HG02623 (cell line): ENCODE measurements at regions not wholly inside any gene's neighbourhood (a gene's known extent, or its start where the extent isn't known, plus 50 kb on each side); places are given as distances from the start of the nearest gene placed in this dataset.

Experiments used
- ATAC-seq: cut with Tn5 transposase; IDR thresholded peaks from one replicate; pipeline ENCODE4 v1.9.1; 2021; ENCODE audit warnings: moderate library complexity; ENCODE audit not compliant: unreplicated experiment

DNA sequence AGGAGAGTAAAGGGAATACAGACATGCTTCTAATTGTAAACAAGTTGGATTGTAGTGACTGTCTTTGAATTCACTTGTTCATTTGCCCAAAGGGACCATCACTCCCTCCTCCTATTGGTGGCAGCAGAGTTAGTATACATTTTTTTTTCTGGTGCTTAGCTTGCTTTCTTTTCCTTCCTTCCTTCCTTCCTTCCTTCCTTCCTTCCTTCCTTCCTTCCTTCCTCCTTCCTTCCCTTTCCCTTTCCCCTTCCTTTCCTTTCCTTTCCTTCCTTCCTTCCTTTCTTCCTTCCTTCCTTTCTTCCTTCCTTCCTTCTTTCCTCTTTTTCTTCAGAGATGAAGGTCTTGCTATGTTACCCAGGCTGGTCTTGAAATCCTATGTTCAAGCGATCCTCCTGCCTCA, 94.8 kb upstream of the ATP6AP2 start:
- ATAC-seq: no peak

DNA sequence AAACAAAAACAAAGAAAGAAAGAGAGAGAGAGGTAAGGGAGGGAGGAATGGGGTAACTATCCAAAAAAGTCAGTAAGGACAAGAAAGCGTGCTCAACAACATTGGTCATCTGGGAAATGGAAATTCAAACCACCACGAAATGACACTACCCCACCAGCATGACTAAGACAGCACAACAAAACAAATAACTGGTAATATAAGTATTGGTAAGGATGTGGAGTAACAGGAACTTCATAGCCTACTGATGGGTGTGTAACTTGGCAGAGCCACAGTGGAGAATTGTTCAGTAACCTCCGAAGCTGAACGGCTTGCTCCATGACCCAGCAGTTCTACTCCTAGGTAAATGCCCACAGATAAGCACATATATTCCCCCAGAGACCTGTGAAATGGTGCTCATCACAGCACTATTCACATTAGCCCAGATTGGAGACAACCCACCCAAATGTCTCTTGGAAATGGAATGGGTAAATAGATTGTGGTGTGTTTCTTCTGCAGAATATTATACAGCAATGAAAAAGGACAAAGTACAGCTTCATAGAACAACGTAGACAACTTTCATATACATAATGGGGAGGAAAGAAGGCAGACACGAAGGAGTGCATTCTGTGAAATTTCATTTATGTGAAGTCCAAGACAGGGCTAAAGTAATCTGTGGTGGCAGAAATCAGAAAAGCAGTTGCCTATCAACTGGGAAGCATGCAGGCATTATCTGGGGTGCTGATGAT, 95.5 kb upstream of the ATP6AP2 start:
- ATAC-seq: no peak

DNA sequence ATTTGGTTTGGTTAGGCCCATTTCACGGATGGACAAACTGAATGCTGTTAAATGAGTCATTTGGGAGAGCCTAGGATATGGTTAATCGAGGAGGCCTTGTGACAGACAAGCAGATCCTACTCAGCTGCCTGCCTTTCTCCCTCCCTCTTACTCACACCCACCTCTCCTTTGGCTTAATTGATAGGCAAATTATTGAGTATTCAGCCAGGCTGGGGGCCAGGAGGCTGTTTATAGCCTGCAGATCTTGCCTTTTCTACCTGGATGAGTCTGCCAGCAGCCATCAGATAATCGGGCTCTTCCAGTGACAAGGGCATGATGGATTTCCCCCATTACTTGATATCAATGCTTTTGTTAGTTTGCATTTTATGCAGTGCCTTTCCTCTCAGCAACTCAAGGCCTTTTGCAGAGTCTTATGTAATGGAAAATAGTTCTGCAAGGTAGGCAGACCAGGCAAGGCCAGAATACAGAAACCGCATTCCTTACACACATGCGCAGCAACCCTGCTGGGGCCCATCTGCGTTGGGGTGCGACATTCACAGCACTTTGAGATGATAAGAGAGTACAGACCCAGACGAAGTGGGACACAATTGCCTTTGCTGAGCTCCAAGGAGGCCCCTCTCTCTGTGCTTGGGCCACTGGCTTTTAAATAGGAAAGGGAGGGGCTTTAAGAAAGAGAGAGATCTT, 96.2 kb upstream of the ATP6AP2 start:
- ATAC-seq: no peak

DNA sequence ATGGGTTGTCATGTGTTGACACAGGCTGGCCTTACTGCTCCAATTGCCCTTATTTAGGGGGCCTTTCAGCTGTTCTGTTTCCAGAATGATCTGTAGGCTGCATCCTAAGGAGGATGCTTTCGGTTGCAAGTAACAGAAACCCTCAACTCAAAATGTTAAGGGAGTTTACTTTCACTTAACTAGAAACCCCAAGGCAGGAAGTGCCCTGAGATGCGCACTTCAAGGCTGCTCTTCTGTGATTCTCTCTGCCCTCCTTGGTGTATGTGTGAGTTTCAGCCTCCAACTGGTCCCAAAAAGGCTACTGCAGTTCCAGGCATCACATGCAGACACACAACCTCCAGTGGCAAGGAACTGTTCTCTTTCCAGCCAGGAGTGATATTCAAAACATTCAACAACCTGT, 97.3 kb upstream of the ATP6AP2 start:
- ATAC-seq: no peak

DNA sequence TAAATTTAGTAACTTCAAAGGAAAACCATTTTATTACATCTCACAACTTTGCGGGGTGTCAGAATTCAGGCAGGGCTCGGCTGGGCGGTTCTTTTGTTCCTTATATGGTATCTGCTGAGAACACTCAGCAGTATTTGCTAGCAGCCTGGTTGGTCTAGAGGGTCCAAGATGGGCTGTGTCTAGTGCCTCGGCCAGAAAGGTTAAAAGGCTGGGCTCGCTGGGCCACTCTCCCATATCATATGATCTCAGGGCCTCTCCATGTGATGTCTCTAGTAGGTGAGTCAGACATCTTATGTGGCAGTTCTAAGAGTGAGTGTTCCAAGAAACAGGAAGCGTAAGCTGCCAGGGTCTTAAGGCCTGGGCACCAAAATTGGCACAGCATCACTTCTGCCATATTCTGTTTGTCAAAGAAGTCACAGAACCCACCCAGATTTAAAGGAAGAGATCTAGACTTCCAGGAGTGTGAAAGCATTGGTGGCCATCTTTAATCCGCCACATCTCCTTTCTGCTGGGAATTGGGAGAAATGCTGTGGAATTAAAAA, 100.9 kb upstream of the ATP6AP2 start:
- no peak for ATAC-seq

DNA sequence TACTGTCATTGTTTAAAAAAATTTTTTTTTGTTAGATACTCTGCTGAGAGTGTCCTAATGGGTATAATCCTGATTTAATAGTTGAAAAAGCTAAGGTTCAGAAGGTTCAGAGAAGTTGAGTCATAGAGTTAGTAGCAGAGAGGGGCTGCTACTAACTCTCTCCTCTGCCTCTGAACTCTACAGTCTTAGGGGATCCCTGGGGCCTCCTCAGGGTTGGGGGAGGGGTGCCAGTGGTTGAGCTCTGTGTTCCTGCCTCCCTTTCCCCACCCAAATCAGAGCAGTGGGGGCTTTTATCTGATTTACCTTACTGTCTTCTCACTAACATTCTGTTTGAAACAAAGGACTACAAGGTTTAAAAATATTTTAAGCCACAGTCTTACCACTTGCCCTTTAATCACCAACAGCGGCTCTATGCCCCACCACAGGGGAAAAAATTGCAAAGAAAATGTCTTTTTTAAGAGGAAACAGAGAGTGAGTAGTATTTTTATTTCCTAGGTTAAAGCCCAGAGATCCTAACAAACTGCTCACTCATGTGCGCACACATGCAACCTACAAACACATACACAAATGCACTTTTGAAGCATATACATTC, 102.2 kb upstream of the ATP6AP2 start:
- no peak for ATAC-seq

DNA sequence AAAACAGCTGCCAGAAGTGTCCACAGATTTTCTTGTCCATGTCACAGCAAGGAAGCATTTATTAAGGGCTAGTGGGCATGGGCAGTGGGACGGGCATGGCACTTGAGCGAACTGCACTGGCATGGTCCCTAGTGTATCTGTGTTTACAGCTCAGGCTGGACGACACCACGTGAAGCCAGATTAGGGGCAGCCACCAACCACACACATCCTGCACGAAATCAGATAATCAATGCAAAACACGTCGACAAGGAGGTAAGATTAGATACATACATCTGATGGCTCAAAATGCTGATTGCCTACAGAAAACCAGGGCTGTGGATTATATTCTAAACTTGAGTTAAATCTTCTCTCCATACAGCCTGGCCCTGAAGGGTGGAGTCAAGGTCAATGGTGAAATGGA, 103.8 kb upstream of the ATP6AP2 start:
- ATAC-seq: no peak

DNA sequence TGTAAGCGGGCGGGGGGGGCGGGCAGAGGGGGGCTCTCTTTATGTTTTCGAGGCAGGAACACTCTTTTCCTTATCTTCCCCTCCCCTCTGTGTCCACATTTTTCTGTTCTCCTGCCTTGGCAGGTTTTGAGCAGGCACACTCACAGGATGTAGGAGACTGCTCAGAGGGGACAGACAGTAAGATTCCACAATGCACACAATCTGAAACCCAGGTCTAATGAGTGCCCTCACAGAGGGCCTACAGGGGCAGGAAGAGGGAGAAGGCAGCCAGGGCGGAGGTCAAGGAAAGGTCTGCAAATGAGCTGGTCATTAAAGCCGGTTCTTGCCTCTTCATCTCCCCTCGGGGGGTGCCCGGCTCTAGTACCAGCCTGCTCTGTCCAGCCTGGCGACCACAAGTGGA, 106.1 kb upstream of the ATP6AP2 start:
- ATAC-seq: no peak

DNA sequence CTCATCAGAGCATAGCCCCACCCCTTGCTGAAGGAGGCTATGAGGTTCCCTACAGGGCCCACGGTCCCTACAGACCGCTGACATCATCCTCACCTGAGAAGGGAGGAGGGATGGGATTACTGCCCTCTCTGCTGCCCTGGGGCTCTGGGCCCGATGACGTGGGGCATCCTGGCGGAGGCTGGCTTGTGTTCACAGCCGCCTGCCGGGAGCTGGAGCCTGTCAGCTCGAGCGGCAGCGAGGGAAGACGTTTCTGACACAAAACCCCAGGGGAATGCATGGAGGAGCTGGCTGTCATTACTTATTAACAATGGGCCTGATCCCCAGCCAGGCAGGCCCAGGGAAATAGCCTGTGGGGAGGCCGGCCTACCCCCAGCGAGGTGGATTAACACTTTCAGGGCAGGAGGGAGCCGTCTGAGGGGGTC, 106.6 kb upstream of the ATP6AP2 start:
- no peak for ATAC-seq

DNA sequence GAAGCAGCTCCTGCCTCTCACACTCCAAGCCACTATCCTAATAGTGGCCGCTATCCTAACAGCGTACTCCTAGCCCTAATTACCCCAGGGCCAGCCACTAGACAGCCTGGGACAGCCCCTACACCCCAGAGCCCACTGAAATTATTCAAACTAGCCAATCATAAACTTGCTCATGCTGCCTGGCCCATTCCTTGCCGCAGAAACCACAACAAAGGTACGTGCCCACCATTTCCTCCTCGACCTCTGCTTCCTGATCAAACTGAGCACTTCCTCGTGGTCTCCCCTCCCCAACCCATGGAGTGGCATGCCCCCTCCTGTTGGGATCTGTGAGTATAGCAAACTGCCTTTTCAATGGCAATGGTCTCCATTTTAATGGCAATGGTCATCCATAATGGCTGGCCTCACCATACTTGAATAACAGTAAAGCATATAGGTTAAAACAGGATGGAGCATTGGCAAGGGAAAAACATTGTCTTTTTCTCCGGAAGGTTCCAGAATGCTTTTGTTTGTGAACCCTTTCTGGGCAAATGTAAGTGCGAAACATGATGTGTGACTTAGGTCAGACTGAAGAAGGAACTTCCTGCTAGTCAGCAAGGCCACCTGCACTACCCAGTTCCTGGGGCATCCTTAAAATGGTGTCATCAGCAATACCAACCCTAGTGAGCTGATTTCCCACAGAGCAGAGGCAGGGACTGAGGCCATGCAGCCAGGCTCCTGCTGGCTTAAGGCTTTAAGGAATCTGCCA, 107.1 kb upstream of the ATP6AP2 start:
- ATAC-seq: no peak

DNA sequence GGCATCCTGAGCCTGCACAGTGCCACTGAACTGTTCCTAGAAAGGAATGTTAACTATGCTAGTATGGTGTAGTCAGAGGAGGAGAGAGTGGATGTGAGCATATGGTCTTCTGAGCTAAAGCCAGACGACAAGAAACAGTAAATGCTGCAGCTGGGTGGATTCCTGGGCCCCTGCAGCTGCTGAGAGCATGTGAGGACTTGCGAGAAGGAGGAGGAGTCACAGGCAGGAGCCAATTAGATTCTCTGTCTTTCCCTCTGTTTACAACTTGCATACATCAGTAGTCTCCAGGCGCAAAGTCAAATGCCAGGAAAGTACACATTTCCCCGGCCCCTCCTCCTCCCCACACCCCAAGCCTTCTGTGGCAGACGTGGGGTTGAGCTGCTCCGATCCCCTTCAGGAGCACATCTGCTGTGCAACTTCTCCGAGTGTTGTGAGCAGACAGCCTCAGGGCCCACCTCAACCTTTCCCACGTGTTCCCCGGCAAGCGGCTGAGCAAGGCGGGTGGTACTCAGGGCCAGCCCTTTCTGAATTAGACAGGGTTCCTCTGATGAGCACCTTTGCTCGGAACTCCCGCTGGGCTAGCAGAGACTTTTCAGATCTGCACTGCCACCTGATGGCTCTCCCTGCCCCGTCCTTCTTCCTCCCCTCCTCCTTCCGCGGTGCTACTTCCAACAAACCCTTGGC, 108.7 kb upstream of the ATP6AP2 start:
- no peak for ATAC-seq

DNA sequence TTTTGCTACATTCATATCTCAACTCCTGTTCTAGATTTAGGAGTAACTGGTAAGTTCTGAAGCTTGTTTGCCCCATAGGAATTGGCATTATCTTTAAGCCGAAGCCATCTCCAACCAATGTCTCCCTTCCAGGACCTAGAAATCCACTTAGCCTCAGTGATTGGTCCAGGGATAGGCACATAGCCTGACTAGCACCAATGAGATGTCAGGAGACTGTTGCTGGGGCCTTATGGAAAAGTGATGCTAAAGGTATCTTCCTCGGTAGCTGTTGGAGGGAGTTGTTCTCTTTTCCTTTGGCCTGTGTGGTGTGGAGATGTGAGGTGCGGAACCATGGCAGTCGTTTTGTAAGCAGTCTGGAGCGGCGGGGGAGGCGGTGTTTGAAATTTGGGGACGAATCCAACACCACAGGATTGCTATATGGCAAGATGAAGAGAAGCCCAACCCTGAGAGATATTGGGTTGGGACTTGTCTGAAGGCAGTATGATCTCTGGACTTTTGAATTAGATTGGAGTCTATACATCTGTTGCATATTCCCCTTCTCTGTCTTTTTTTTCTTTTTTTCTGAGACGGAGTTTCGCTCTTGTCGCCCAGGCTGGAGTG, 109.8 kb upstream of the ATP6AP2 start:
- no peak for ATAC-seq

DNA sequence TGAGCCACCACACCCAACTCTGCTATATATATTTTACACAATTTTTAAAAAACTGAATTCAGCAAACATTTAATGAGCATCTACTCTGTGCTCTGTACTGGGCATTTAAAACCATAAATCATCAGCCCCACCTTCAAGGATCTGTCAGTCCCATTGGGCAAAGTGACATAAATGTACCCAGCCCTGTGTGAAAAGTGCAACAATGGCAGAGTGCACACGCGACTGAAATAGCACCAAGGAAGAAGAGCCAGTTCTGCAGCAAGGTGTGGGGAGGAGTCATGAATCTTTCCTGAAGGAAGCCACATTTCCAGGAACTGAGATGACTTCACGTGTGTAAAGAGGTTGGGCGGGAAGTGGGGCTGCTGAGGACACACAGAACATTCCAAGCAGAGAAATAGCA, 111.5 kb upstream of the ATP6AP2 start:
- ATAC-seq: no peak

DNA sequence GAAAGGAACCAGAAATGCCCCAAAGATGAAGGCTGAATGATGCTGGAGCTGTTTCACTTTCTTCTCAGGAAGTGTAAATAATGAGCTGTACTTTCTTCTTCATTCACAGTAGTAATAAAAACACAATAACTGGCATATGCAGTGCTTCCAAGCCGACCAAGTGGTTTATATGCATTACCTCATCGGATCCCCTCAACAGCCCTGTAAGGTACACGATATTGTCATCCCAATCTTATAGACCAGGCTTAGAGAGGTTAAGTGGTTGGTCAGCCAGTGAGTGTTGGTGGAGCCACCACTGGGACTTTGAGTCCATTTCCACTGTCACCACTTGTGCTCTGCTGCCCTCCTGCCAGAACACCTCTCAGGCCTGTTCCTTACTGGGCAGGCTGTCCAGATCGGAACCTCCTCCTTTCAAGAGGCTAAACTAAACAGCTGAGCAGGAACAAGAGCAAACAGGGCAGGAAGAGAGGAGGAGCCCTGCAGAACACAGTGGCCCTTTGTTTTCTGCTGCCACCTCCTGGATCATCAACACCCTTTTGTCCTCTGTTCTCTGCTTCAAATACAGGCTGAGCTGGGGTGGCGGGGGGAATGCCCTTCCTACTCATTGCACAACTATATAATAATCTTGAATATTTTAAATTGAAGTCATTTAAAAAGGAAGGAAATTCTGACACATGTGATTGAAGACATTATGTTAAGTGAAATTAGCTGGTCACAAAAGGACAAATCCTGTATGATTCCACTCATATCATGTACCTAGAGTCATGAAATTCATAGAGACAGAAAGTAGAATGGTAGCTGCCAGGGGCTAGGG, 112.5 kb upstream of the ATP6AP2 start:
- ATAC-seq: no peak

DNA sequence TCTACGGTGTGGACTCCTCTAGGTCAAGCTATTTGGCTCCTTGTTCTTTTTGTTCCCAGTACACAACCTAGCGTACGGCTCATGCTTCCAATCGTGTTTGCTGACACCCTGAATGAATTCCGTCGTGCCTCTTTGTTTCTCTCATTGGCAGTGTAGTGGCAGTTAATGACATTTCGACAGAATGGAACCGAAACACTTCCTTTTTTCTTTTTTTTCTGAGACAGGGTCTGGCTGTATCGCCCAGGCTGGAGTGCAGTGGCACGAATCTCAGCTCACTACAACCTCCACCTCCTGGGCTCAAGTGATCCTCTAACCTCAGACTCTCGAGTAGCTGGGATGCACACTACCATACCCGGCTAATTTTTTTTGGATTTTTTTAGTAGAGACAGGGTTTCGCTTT, 113.3 kb upstream of the ATP6AP2 start:
- no peak for ATAC-seq

DNA sequence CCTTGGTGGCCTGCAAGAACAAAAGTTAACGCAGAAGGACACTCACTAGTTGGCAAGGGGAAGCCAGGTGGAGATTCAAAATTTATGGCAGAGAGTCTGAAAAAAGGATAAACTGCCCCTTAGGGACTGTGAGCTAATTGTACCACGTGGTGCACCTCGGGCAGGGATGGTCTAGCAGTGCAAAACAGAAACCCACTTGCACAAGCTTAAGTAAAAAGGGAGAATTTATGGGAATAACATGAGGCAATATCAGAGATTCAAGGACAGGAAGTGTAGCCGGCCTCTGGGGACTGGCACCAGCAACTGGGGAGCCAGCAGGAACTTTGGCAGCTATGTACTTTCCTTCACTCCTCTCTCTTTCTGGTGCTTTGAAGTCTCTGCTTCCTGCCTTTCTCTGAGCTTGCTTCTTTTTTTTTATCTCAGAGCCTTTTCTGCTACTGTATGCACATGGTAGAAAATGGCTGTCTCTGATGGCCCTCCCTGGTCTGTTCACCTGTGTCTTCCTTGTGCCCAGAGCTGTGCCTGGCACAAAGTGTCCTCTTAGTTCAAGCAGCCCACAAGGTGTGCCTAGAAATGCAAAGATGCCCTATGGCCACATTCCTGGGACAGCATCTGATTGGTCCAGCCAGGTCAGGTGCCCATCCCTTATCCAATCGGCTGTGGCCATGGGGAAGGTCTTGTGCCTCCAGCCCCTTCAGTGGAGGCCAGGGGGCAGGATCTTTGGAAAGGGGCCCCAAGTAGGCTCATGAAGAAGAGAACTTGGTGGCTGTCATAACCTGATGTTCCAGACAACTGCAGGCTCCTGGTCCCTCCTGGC, 114.8 kb upstream of the ATP6AP2 start:
- ATAC-seq: no peak

DNA sequence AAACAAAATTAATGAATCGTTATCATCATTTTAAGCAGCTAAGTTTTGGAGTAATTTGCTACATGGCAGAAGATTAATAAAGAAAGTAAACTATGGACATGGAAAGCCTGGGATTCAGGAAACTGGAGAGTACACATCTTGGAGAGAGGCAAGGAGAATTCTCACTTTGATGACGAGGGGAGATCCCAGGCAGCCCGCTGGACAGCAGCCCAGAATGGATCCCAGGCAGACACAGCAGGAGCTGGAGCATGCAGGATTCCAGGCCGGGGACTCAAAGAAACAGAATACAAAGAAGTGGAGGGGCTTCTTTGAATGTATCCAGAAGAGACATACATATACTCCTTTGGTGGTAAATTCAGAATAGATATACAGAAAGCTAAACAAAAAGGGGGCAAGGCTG, 118.0 kb upstream of the ATP6AP2 start:
- no peak for ATAC-seq

DNA sequence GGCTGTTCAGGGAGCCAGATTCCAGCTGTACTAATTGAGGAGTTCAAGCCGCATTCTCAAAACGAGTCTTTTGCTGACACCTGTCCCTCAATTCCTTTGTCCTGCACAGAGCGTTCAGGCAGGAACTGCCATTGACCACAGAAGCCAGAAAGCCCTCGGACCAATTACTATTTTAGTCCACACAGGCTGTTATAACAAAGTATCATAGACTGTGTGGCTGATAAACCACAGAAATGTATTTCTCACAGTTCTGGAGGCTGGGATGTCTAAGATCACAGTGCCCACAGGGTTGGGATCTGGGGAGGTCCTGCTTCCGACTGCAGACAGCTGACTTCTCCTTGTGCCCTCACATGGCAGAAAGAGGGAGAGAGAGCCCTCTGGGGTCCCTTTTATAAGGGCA, 119.8 kb upstream of the ATP6AP2 start:
- ATAC-seq: no peak
